ENCODE measurements at regions not wholly inside any gene's neighbourhood (a gene's known extent, or its start where the extent isn't known, plus 50 kb on each side); places are given as distances from the start of the nearest gene placed in this dataset.

GRCh38 chr1:108053270-108054013 lies 88.5 kb upstream of the VAV3 start:
- DNase-seq (ENCODE audit: low read depth in 1 of 2, low spot score in 1 of 2) (no peak), FAIRE-seq (no peak), ATAC-seq (no peak)
- WGBS (ENCODE audit: missing lambda C conversion rate), result 19% methylated on average over 4 of the region's 4 CpGs
- ChIA-PET POLR2A (no interaction called here), CTCF (no interaction called here)
- H3K4me3 ChIP-seq, result no peak overlapping the region
- H3K9me3 ChIP-seq, result no peaks in the 10 kb centered on the region
- TF ChIP-seq RARB (CRISPR knock-in tag; IDR thresholded peaks at IDR 0.05) (no peak), GATA3 (IDR thresholded peaks at IDR 0.05; ENCODE audit: borderline replicate concordance) (no peak), ATOH8 (CRISPR knock-in tag; IDR thresholded peaks at IDR 0.05; ENCODE audit: low read depth) (no peak), NPAS2 (CRISPR knock-in tag; IDR thresholded peaks at IDR 0.05; ENCODE audit: borderline replicate concordance) (no peak), CHD2 (IDR thresholded peaks at IDR 0.05; ENCODE audit: low read length, partially characterized antibody) (no peak), NFE2L2 (conservative IDR thresholded peaks at IDR 0.05; ENCODE audit: low read length) (no peak), ZC3H11A (IDR thresholded peaks at IDR 0.05) (no peak), HOXB13 (CRISPR knock-in tag; IDR thresholded peaks at IDR 0.05; ENCODE audit: low read depth) (no peak), MAX (IDR thresholded peaks at IDR 0.05) (no peak), HOXB5 (CRISPR knock-in tag; IDR thresholded peaks at IDR 0.05) (no peak), RNF2 (IDR thresholded peaks at IDR 0.05; ENCODE audit: borderline replicate concordance, low read depth) (no peak), BHLHE40 (IDR thresholded peaks at IDR 0.05; ENCODE audit: low read depth, low read length) (no peak), SREBF2 (IDR thresholded peaks at IDR 0.05) (no peak), REST (IDR thresholded peaks at IDR 0.05) (no peak), USF2 (IDR thresholded peaks at IDR 0.05) (no peak), EHF (CRISPR knock-in tag; IDR thresholded peaks at IDR 0.05) (no peak)
- no peak overlapping the region for H3K4me2 ChIP-seq
- H3K27ac ChIP-seq, result no peak overlapping the region
- no peaks in the 10 kb centered on the region for H3K4me1 ChIP-seq

- ATAC-seq (no peak), FAIRE-seq (no peak), DNase-seq (ENCODE audit: low read depth in 1 of 2, low spot score in 1 of 2) (no peak)
- H3K4me1 ChIP-seq, result no peaks in the 10 kb centered on the region
- ChIA-PET POLR2A (no interaction called here), CTCF (no interaction called here)
- TF ChIP-seq MAFK (IDR thresholded peaks at IDR 0.05; ENCODE audit: partially characterized antibody) (no peak), HDAC2 (IDR thresholded peaks at IDR 0.05) (no peak), HOXA7 (CRISPR knock-in tag; IDR thresholded peaks at IDR 0.05) (no peak), NR3C1 (IDR thresholded peaks at IDR 0.05) (no peak), HEYL (CRISPR knock-in tag; IDR thresholded peaks at IDR 0.05) (no peak), MYC (IDR thresholded peaks at IDR 0.05; ENCODE audit: borderline replicate concordance, low read length) (no peak), BCL3 (IDR thresholded peaks at IDR 0.05) (no peak), FOSB (CRISPR knock-in tag; IDR thresholded peaks at IDR 0.05) (no peak), HOXB5 (CRISPR knock-in tag; IDR thresholded peaks at IDR 0.05) (no peak), JUN (IDR thresholded peaks at IDR 0.05) (no peak), CHD2 (IDR thresholded peaks at IDR 0.05; ENCODE audit: low read length, partially characterized antibody) (no peak), E2F6 (IDR thresholded peaks at IDR 0.05; ENCODE audit: borderline replicate concordance, low read depth) (no peak), SMC3 (IDR thresholded peaks at IDR 0.05) (no peak)
- H3K27ac ChIP-seq, result no peak overlapping the region
- no peaks in the 10 kb centered on the region for H3K9me3 ChIP-seq
- H3K4me3 ChIP-seq, result no peak overlapping the region
- 53% methylated on average over 8 of the region's 8 CpGs for WGBS (ENCODE audit: missing lambda C conversion rate)
- H3K4me2 ChIP-seq, result no peak overlapping the region
Measured at GRCh38 chr1:108051631-108052377, 86.8 kb upstream of the VAV3 start.
